Natural killer cell (primary cell): ENCODE measurements at regions not wholly inside any gene's neighbourhood (a gene's known extent, or its start where the extent isn't known, plus 50 kb on each side); places are given as distances from the start of the nearest gene placed in this dataset.

Source experiments
- ATAC-seq, 3 donors: fragments of 150-1000 bp in 2 of 3; fragments of 200-7000 bp in 1 of 3; cut with Tn5 transposase; 1 replicate in 1 of 3; 2 replicates in 2 of 3; pipeline ENCODE4 v1.10.0; 2021; ENCODE audit warnings: mild to moderate bottlenecking in 2 of 3, moderate library complexity in 2 of 3
- DNase-seq, 2 donors: peaks; one replicate each; pipeline versions ENCODE4 v3.0.0 to v3.0.0-alpha.2; 2013 to 2021; ENCODE audit warnings: mixed read lengths in 1 of 2
- H3K27ac ChIP-seq: one replicate; pipeline ENCODE4 v1.5.1; 2013; ENCODE audit warnings: mild to moderate bottlenecking, low read length
- H3K27me3 ChIP-seq: one replicate; pipeline ENCODE4 v1.6.1; 2013; ENCODE audit warnings: low read length; ENCODE audit not compliant: control insufficient read depth, insufficient read depth
- H3K36me3 ChIP-seq: one replicate; pipeline ENCODE4 v1.6.1; 2013; ENCODE audit warnings: low read length; ENCODE audit not compliant: control insufficient read depth, insufficient read depth
- H3K4me1 ChIP-seq: one replicate; pipeline ENCODE4 v1.6.1; 2013; ENCODE audit warnings: low read length; ENCODE audit not compliant: control insufficient read depth, insufficient read depth
- H3K4me3 ChIP-seq: one replicate; pipeline ENCODE4 v1.5.1; 2013; ENCODE audit warnings: low read length
- H3K9me3 ChIP-seq: one replicate; pipeline ENCODE4 v1.6.1; 2013; ENCODE audit warnings: low read length; ENCODE audit not compliant: control insufficient read depth, insufficient read depth
- H3K27ac Mint-ChIP-seq, 2 donors: one replicate each; pipeline ENCODE4 v1.8.0; 2022; ENCODE audit warnings: mild to moderate bottlenecking in 2 of 2, mixed read lengths in 2 of 2, moderate library complexity in 1 of 2
- H3K27me3 Mint-ChIP-seq, 2 donors: one replicate each; pipeline ENCODE4 v1.8.0; 2022; ENCODE audit warnings: low read depth in 2 of 2, mixed read lengths in 2 of 2
- H3K36me3 Mint-ChIP-seq: one replicate; pipeline ENCODE4 v1.8.0; 2022; ENCODE audit warnings: mixed read lengths
- H3K4me1 Mint-ChIP-seq, 2 donors: one replicate each; pipeline ENCODE4 v1.8.0; 2022; ENCODE audit warnings: mixed read lengths in 2 of 2
- H3K4me3 Mint-ChIP-seq: one replicate; pipeline ENCODE4 v1.8.0; 2022; ENCODE audit warnings: mild to moderate bottlenecking, moderate library complexity, mixed read lengths
- H3K9me3 Mint-ChIP-seq, 2 donors: one replicate each; pipeline ENCODE4 v1.8.0; 2022; ENCODE audit warnings: mixed read lengths in 2 of 2
- CTCF ChIP-seq: fragments of 200-600 bp; IDR thresholded peaks from one replicate; pipeline ENCODE4 v1.8.0; 2022; ENCODE audit warnings: antibody characterized with exemption
- WGBS: methylation state at CpG from one replicate; pipeline ENCODE4 v1.1.7; 2013; ENCODE audit warnings: missing lambda C conversion rate; ENCODE audit not compliant: insufficient coverage; 5-methylcytosine and 5-hydroxymethylcytosine counted together
- intact Hi-C: fragments of 100-400 bp; cut with micrococcal nuclease; formaldehyde crosslinking; loops from one replicate; pipeline ENCODE4 v1.14.2; 2022

- Mint-ChIP-seq H3K4me3 (no peak overlapping the region), H3K4me1 (no peaks in the 10 kb centered on the region), H3K9me3 (no peaks in the 10 kb centered on the region), H3K27ac (no peak overlapping the region), H3K36me3 (no peaks in the 10 kb centered on the region), H3K27me3 (peaks cover 14 to 27% of the 10 kb centered on the region in 2 donors)
- Histone ChIP-seq H3K27me3 (peaks cover 7% of the 10 kb centered on the region), H3K9me3 (no peaks in the 10 kb centered on the region), H3K4me1 (no peaks in the 10 kb centered on the region), H3K36me3 (no peaks in the 10 kb centered on the region), H3K4me3 (no peak overlapping the region), H3K27ac (no peak overlapping the region)
- DNase-seq (no peak), ATAC-seq (no peak)
- intact Hi-C loops = no loop called here
- no CpG with 5 or more reads among the region's 1 CpG for WGBS
- TF ChIP-seq CTCF = no peak
Measured at GRCh38 chr12:90067791-90068190, 359.2 kb upstream of the ATP2B1 start.

DNA sequence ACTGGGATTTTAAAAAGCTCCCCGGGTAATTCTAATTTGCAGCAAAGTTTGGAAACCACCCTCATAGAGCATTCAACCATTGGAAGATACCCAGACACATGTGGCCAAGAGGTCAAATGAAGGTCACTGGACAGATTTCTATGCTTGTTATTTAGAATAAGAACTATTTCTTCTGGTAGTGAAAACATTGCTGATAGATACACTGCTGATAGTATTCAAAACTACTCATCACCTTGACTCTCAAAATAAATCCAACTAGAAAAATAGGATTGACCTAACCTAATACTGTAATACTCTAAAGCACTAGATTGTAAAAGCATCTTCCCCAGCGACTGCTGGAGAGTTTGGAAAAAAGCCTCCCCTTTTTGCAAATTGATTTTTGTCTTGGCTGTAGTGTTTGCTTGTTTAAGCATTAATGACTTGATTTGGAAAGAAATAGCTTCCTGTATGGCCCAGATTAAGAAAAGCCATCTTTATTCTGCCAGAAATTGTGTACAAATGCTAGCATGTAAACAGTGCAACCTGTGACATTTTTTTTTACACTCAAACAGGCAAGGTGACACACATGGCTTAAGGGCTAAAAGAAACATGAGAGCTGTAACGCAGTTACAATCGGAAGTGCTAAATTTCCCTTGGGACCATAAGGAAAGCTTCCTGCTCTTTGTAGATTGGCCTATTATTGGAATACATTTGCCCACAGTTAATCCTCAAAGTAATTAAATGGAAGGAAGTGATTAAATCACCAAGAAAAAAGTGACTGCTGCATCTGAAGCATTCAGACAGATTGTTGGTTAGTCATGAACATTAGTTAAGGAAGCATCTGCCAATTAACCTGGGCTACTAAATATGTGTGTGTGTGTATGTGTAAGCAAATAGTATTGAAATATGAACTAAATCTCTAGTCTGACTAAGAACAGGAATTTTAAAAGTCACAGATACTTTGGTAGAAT is 356.5 kb upstream of the ATP2B1 start:
- WGBS = 89% methylated on average over 3 of the region's 4 CpGs
- no peak for TF ChIP-seq CTCF
- ATAC-seq = no peak
- no peaks in the 10 kb centered on the region for H3K27me3 ChIP-seq
- Mint-ChIP-seq H3K9me3 (no peaks in the 10 kb centered on the region), H3K36me3 (no peaks in the 10 kb centered on the region), H3K4me1 (no peaks in the 10 kb centered on the region), H3K27me3 (peaks cover 1% of the 10 kb centered on the region in 2 donors), H3K27ac (no peak overlapping the region), H3K4me3 (no peak overlapping the region)
- no peaks in the 10 kb centered on the region for H3K36me3 ChIP-seq
- no peak overlapping the region for H3K27ac ChIP-seq
- H3K4me3 ChIP-seq = no peak overlapping the region
- DNase-seq = no peak
- no peaks in the 10 kb centered on the region for H3K9me3 ChIP-seq
- intact Hi-C loops = no loop called here
- no peaks in the 10 kb centered on the region for H3K4me1 ChIP-seq

DNA sequence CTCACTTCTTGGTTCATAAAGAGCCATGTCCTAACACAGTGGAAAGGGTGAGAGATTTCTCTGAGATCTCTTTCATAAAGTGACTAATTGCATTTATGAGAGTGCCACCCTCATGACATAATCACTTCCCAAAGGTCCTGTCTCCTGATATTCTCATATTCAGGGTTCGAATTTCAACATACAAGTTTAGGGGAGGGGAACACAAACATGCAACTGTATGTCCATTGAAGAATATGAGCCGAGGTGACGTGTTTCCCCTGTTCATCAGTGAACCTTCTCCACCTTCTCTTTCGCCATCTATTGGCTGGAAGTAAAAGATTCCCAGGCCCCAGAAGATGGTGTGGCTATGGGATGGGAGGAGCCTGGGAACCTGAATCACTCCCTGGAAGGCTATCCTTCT is 354.2 kb upstream of the ATP2B1 start:
- H3K27ac ChIP-seq = no peak overlapping the region
- Mint-ChIP-seq H3K27me3 (no peaks in the 10 kb centered on the region), H3K4me1 (no peaks in the 10 kb centered on the region), H3K4me3 (no peak overlapping the region), H3K9me3 (no peaks in the 10 kb centered on the region), H3K36me3 (no peaks in the 10 kb centered on the region), H3K27ac (no peak overlapping the region)
- no peaks in the 10 kb centered on the region for H3K9me3 ChIP-seq
- H3K27me3 ChIP-seq = no peaks in the 10 kb centered on the region
- intact Hi-C loops = no loop called here
- 75% methylated on average over 1 of the region's 4 CpGs for WGBS
- DNase-seq (no peak), ATAC-seq (no peak)
- no peaks in the 10 kb centered on the region for H3K36me3 ChIP-seq
- no peak overlapping the region for H3K4me3 ChIP-seq
- no peak for TF ChIP-seq CTCF
- H3K4me1 ChIP-seq = no peaks in the 10 kb centered on the region

GRCh38 chr12:90061809-90062208 is 353.2 kb upstream of the ATP2B1 start:
- WGBS = 100% methylated on average over 2 of the region's 2 CpGs
- no peak for ATAC-seq
- no peak overlapping the region for H3K27ac ChIP-seq
- H3K4me1 ChIP-seq = no peaks in the 10 kb centered on the region
- intact Hi-C loops = no loop called here
- no peaks in the 10 kb centered on the region for H3K27me3 Mint-ChIP-seq
- DNase-seq = no peak
- no peaks in the 10 kb centered on the region for H3K4me1 Mint-ChIP-seq
- no peaks in the 10 kb centered on the region for H3K36me3 ChIP-seq
- no peaks in the 10 kb centered on the region for H3K9me3 Mint-ChIP-seq
- no peak overlapping the region for H3K4me3 ChIP-seq
- H3K36me3 Mint-ChIP-seq = no peaks in the 10 kb centered on the region
- H3K27ac Mint-ChIP-seq = no peak overlapping the region
- H3K9me3 ChIP-seq = no peaks in the 10 kb centered on the region
- no peaks in the 10 kb centered on the region for H3K27me3 ChIP-seq
- H3K4me3 Mint-ChIP-seq = no peak overlapping the region
- no peak for TF ChIP-seq CTCF
